ENCODE measurements at regions not wholly inside any gene's neighbourhood (a gene's known extent, or its start where the extent isn't known, plus 50 kb on each side); places are given as distances from the start of the nearest gene placed in this dataset.

DNA sequence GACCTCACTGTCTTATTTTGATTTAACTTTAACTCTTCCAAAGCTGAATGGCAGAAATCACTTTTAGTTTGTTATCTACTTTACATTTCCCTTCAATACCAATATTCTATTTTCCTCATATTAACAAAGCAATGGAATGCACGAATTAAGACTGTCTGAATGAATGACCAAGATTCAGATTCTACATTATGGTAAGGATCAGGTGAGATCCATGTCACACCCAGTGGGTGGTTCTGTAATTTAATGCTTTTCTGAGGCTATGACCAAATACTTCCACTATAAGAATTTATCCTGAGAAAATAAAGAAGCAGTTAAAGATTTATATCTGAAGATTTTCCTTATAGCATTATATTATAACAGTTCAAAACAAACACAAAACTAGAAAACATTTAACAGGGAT is 90.2 kb upstream of the NUPR2 start:
- H3K27ac Mint-ChIP-seq: no peak overlapping the region
- ATAC-seq (no peak), DNase-seq (ENCODE audit: low spot score) (no peak)
- H3K9me3 Mint-ChIP-seq: peaks cover 71% of the 10 kb centered on the region
- H3K36me3 Mint-ChIP-seq: peaks cover 63% of the 10 kb centered on the region
- H3K4me3 Mint-ChIP-seq: no peak overlapping the region
- TF ChIP-seq TP53 (CRISPR knock-in tag; IDR thresholded peaks at IDR 0.05) (no peak), SMAD3 (CRISPR knock-in tag; IDR thresholded peaks at IDR 0.05; ENCODE audit: borderline replicate concordance) (no peak), RELA (CRISPR knock-in tag; IDR thresholded peaks at IDR 0.05; ENCODE audit: borderline replicate concordance) (no peak), ETV6 (CRISPR knock-in tag; IDR thresholded peaks at IDR 0.05) (no peak), ZNF396 (CRISPR knock-in tag; IDR thresholded peaks at IDR 0.05; ENCODE audit: borderline replicate concordance) (no peak), ZNF263 (CRISPR knock-in tag; IDR thresholded peaks at IDR 0.05; ENCODE audit: low read depth) (no peak), NFATC4 (CRISPR knock-in tag; IDR thresholded peaks at IDR 0.05) (no peak), RORB (CRISPR knock-in tag; IDR thresholded peaks at IDR 0.05) (no peak), GABPB1 (CRISPR knock-in tag; IDR thresholded peaks at IDR 0.05) (no peak), IRF2 (CRISPR knock-in tag; IDR thresholded peaks at IDR 0.05; ENCODE audit: borderline replicate concordance, low read depth) (no peak)
- TF ChIP-seq, protein P1, sequence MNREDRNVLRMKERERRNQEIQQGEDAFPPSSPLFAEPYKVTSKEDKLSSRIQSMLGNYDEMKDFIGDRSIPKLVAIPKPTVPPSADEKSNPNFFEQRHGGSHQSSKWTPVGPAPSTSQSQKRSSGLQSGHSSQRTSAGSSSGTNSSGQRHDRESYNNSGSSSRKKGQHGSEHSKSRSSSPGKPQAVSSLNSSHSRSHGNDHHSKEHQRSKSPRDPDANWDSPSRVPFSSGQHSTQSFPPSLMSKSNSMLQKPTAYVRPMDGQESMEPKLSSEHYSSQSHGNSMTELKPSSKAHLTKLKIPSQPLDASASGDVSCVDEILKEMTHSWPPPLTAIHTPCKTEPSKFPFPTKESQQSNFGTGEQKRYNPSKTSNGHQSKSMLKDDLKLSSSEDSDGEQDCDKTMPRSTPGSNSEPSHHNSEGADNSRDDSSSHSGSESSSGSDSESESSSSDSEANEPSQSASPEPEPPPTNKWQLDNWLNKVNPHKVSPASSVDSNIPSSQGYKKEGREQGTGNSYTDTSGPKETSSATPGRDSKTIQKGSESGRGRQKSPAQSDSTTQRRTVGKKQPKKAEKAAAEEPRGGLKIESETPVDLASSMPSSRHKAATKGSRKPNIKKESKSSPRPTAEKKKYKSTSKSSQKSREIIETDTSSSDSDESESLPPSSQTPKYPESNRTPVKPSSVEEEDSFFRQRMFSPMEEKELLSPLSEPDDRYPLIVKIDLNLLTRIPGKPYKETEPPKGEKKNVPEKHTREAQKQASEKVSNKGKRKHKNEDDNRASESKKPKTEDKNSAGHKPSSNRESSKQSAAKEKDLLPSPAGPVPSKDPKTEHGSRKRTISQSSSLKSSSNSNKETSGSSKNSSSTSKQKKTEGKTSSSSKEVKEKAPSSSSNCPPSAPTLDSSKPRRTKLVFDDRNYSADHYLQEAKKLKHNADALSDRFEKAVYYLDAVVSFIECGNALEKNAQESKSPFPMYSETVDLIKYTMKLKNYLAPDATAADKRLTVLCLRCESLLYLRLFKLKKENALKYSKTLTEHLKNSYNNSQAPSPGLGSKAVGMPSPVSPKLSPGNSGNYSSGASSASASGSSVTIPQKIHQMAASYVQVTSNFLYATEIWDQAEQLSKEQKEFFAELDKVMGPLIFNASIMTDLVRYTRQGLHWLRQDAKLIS (CRISPR knock-in tag; IDR thresholded peaks at IDR 0.05; ENCODE audit: borderline replicate concordance): no peak
- TF ChIP-seq, protein P2, sequence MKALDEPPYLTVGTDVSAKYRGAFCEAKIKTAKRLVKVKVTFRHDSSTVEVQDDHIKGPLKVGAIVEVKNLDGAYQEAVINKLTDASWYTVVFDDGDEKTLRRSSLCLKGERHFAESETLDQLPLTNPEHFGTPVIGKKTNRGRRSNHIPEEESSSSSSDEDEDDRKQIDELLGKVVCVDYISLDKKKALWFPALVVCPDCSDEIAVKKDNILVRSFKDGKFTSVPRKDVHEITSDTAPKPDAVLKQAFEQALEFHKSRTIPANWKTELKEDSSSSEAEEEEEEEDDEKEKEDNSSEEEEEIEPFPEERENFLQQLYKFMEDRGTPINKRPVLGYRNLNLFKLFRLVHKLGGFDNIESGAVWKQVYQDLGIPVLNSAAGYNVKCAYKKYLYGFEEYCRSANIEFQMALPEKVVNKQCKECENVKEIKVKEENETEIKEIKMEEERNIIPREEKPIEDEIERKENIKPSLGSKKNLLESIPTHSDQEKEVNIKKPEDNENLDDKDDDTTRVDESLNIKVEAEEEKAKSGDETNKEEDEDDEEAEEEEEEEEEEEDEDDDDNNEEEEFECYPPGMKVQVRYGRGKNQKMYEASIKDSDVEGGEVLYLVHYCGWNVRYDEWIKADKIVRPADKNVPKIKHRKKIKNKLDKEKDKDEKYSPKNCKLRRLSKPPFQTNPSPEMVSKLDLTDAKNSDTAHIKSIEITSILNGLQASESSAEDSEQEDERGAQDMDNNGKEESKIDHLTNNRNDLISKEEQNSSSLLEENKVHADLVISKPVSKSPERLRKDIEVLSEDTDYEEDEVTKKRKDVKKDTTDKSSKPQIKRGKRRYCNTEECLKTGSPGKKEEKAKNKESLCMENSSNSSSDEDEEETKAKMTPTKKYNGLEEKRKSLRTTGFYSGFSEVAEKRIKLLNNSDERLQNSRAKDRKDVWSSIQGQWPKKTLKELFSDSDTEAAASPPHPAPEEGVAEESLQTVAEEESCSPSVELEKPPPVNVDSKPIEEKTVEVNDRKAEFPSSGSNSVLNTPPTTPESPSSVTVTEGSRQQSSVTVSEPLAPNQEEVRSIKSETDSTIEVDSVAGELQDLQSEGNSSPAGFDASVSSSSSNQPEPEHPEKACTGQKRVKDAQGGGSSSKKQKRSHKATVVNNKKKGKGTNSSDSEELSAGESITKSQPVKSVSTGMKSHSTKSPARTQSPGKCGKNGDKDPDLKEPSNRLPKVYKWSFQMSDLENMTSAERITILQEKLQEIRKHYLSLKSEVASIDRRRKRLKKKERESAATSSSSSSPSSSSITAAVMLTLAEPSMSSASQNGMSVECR (CRISPR knock-in tag; IDR thresholded peaks at IDR 0.05; ENCODE audit: borderline replicate concordance): no peak
- TF ChIP-seq, protein P3, sequence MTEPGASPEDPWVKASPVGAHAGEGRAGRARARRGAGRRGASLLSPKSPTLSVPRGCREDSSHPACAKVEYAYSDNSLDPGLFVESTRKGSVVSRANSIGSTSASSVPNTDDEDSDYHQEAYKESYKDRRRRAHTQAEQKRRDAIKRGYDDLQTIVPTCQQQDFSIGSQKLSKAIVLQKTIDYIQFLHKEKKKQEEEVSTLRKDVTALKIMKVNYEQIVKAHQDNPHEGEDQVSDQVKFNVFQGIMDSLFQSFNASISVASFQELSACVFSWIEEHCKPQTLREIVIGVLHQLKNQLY (CRISPR knock-in tag; IDR thresholded peaks at IDR 0.05): no peak
- ChIA-PET CTCF (no interaction called here), POLR2A (no interaction called here)
- H3K4me1 Mint-ChIP-seq: no peaks in the 10 kb centered on the region
- H3K27me3 Mint-ChIP-seq (ENCODE audit: low read depth): peaks cover 10% of the 10 kb centered on the region

DNA sequence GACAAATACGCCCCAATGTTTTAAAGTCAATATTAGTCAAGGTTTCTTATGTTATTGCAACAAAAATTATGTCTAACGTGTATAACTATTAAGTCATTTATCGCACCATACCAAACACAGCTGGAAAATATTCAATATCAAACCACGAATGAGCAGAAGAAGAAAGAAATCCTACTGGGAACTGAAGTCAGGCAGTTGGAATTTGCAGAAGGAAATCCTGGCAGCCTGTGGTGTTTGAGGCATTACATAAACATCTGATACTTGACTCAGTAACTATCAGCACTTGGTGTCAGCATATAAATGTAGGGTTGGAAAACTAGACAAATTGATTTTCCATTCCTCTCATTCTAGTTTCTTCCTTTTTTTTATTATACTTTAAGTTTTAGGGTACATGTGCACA is 83.4 kb upstream of the NUPR2 start:
- H3K36me3 Mint-ChIP-seq: peaks cover 68% of the 10 kb centered on the region
- H3K27ac Mint-ChIP-seq: no peak overlapping the region
- H3K4me3 Mint-ChIP-seq: no peak overlapping the region
- POLR2A ChIA-PET: no interaction called here
- CTCF ChIA-PET: no interaction called here
- H3K9me3 Mint-ChIP-seq: peaks cover 70% of the 10 kb centered on the region
- H3K4me1 Mint-ChIP-seq: no peaks in the 10 kb centered on the region
- ATAC-seq (no peak), DNase-seq (ENCODE audit: low spot score) (no peak)
- peaks cover 31% of the 10 kb centered on the region for H3K27me3 Mint-ChIP-seq (ENCODE audit: low read depth)
- TF ChIP-seq ELF4 (CRISPR knock-in tag; IDR thresholded peaks at IDR 0.05; ENCODE audit: low read depth): no peak
- TF ChIP-seq OVOL2 (CRISPR knock-in tag; IDR thresholded peaks at IDR 0.05; ENCODE audit: borderline replicate concordance): no peak
- no peak for TF ChIP-seq ZNF138 (CRISPR knock-in tag; conservative IDR thresholded peaks at IDR 0.05)
- TF ChIP-seq, protein P4, sequence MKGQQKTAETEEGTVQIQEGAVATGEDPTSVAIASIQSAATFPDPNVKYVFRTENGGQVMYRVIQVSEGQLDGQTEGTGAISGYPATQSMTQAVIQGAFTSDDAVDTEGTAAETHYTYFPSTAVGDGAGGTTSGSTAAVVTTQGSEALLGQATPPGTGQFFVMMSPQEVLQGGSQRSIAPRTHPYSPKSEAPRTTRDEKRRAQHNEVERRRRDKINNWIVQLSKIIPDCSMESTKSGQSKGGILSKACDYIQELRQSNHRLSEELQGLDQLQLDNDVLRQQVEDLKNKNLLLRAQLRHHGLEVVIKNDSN (CRISPR knock-in tag; IDR thresholded peaks at IDR 0.05): no peak
- TF ChIP-seq, protein P2 (CRISPR knock-in tag; IDR thresholded peaks at IDR 0.05; ENCODE audit: borderline replicate concordance): no peak
- TF ChIP-seq TEAD1 (CRISPR knock-in tag; IDR thresholded peaks at IDR 0.05): no peak
- TF ChIP-seq, protein P5, sequence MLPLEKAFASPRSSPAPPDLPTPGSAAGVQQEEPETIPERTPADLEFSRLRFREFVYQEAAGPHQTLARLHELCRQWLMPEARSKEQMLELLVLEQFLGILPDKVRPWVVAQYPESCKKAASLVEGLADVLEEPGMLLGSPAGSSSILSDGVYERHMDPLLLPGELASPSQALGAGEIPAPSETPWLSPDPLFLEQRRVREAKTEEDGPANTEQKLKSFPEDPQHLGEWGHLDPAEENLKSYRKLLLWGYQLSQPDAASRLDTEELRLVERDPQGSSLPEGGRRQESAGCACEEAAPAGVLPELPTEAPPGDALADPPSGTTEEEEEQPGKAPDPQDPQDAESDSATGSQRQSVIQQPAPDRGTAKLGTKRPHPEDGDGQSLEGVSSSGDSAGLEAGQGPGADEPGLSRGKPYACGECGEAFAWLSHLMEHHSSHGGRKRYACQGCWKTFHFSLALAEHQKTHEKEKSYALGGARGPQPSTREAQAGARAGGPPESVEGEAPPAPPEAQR (CRISPR knock-in tag; IDR thresholded peaks at IDR 0.05): no peak

Measured in WTC11 (cell line).